Activated T-helper 17 cell treated with anti-CD3 and anti-CD28 coated beads, Interleukin-2, amount 50 U/mL, for 72 hours (primary cell): ENCODE measurements at regions not wholly inside any gene's neighbourhood (a gene's known extent, or its start where the extent isn't known, plus 50 kb on each side); places are given as distances from the start of the nearest gene placed in this dataset.

Experiments used
- ATAC-seq: fragments of 150-1000 bp; cut with Tn5 transposase; replicated peaks from 2 replicates; pipeline ENCODE4 v1.10.0; 2021; ENCODE audit warnings: mild to moderate bottlenecking, moderate library complexity
- H3K27ac Mint-ChIP-seq: one replicate; pipeline ENCODE4 v1.8.0; 2022; ENCODE audit warnings: mixed read lengths
- H3K27me3 Mint-ChIP-seq: one replicate; pipeline ENCODE4 v1.8.0; 2022; ENCODE audit warnings: mixed read lengths
- H3K36me3 Mint-ChIP-seq: one replicate; pipeline ENCODE4 v1.8.0; 2022; ENCODE audit warnings: low read depth, mild to moderate bottlenecking, mixed read lengths
- H3K4me1 Mint-ChIP-seq: one replicate; pipeline ENCODE4 v1.8.0; 2022; ENCODE audit warnings: mixed read lengths
- H3K4me3 Mint-ChIP-seq: one replicate; pipeline ENCODE4 v1.8.0; 2022; ENCODE audit warnings: mild to moderate bottlenecking, mixed read lengths
- H3K9me3 Mint-ChIP-seq: one replicate; pipeline ENCODE4 v1.8.0; 2022; ENCODE audit warnings: mixed read lengths

GRCh38 chr5:56620903-56621677, 194.3 kb upstream of the MAP3K1 start:
- Mint-ChIP-seq H3K4me1 (peaks cover 3% of the 10 kb centered on the region), H3K27me3 (no peaks in the 10 kb centered on the region), H3K4me3 (no peak overlapping the region), H3K27ac (no peak overlapping the region), H3K9me3 (no peaks in the 10 kb centered on the region), H3K36me3 (no peaks in the 10 kb centered on the region)
- ATAC-seq: no peak

DNA sequence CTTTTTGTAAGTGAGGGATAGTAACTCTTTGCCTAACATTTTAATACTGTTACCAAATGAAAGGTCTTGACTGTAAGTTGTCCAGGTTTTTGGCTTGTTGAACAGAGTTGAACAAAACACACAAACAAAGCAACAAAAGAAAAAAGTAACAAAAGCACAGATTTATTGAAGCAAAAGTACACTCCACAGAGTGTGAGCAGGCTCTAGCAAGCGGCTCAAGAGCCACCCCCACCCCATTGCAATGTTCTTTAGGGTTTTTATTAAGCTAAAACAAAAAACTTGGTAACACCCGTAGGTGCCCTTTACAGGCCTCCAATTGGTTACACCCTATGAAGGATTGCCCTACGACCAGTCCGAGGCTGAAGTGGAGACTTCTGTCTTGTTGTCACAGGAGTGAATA, 197.4 kb upstream of the MAP3K1 start:
- H3K27me3 Mint-ChIP-seq: no peaks in the 10 kb centered on the region
- no peaks in the 10 kb centered on the region for H3K9me3 Mint-ChIP-seq
- no peak for ATAC-seq
- H3K27ac Mint-ChIP-seq: no peak overlapping the region
- no peak overlapping the region for H3K4me3 Mint-ChIP-seq
- no peaks in the 10 kb centered on the region for H3K36me3 Mint-ChIP-seq
- peaks cover 29% of the 10 kb centered on the region for H3K4me1 Mint-ChIP-seq

GRCh38 chr5:56616454-56617160, 198.7 kb upstream of the MAP3K1 start:
- H3K4me1 Mint-ChIP-seq: peaks cover 39% of the 10 kb centered on the region
- H3K9me3 Mint-ChIP-seq: peaks cover 2% of the 10 kb centered on the region
- no peaks in the 10 kb centered on the region for H3K27me3 Mint-ChIP-seq
- H3K36me3 Mint-ChIP-seq: no peaks in the 10 kb centered on the region
- ATAC-seq: no peak
- H3K27ac Mint-ChIP-seq: peak overlapping the region; percentile 20
- H3K4me3 Mint-ChIP-seq: peak overlapping the region; percentile 43

DNA sequence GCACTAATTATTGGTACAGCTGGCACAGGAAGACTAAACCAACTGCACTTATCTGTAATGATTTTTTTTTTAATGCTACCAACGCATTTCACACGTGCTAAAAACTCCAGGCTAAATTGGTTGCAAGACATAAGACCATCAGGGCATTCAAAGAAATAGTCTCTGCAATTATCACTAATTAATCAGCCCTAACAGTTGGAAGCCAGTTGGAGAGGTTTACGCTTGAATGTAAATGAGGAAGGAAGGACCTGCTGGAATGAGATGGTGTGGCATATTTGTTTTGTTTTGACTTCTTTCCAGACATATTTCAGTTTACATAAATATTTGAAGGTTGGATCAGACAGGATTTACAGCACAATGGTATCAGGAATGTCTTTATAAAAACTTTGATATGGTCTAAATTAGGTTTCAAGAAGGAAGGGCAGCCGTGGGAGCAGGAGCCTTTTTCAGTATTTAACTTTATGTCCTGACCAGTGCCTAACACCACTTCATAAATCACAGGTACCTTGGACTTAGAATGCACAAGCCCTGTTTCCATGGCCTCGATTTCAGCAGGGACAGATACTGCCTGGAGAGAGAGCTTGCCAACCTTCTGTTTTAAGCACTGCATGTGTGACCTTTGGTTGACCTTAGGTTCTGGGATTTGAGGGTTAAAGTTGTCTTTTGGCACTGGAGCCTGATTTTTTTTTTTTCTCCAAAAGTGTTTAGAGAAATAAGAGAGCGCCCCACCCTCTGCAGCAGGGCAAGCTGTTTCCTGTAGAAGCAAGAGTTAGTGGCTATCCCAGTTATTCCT, 199.8 kb upstream of the MAP3K1 start:
- Mint-ChIP-seq H3K36me3 (no peaks in the 10 kb centered on the region), H3K27me3 (no peaks in the 10 kb centered on the region), H3K9me3 (peaks cover 5% of the 10 kb centered on the region), H3K4me1 (peaks cover 49% of the 10 kb centered on the region), H3K27ac (peak overlapping the region; percentile 20), H3K4me3 (peak overlapping the region; percentile 43)
- ATAC-seq: no peak

DNA sequence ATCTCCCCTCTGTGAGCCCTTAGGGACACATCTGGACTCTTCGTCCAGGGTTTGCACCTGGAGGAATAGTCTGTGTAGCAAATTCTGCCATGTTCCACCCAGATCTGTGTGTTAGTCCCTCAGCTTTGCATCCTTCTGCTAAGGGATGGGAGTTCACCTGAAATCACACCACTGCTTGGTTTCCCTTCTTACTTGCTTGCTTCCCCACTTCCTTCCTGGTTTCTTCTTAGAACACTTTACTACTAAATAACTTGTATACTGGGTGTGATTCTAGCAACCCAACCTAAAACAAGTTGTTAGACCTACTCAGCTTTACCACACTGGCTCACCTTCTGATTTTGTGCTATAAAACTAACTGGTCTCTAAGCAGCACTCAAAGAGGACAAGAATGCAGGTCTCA, 202.6 kb upstream of the MAP3K1 start:
- H3K9me3 Mint-ChIP-seq: peaks cover 5% of the 10 kb centered on the region
- peaks cover 62% of the 10 kb centered on the region for H3K4me1 Mint-ChIP-seq
- H3K4me3 Mint-ChIP-seq: peak overlapping the region; percentile 59
- no peaks in the 10 kb centered on the region for H3K36me3 Mint-ChIP-seq
- H3K27ac Mint-ChIP-seq: peak overlapping the region; percentile 29
- peak; percentile 31 for ATAC-seq
- H3K27me3 Mint-ChIP-seq: no peaks in the 10 kb centered on the region

DNA sequence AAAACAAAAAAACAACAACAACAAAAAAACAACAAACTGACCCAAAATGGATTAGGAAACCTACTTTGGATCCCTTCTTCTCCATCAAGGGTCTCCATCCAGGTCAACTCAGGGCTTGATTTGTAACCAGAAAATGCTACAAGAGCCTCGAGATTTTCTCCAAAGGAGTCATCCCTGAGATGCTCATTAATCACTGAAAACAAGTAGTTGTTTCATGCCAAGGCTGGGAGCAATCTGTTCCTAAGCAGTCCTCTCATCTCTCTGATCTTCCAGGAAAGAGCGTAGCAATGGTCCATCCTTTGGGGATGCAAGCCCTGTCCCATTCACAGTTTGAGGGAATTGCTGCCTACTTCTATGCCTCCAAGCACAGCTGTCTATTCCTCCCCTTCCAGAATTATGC, 203.0 kb upstream of the MAP3K1 start:
- Mint-ChIP-seq H3K4me1 (peaks cover 66% of the 10 kb centered on the region), H3K36me3 (no peaks in the 10 kb centered on the region), H3K27ac (peak overlapping the region; percentile 29), H3K4me3 (peak overlapping the region; percentile 59), H3K9me3 (peaks cover 5% of the 10 kb centered on the region), H3K27me3 (no peaks in the 10 kb centered on the region)
- no peak for ATAC-seq

- Mint-ChIP-seq H3K27me3 (no peaks in the 10 kb centered on the region), H3K4me3 (peak overlapping the region; percentile 57), H3K36me3 (no peaks in the 10 kb centered on the region), H3K27ac (peak overlapping the region; percentile 63), H3K9me3 (peaks cover 5% of the 10 kb centered on the region), H3K4me1 (peaks cover 54% of the 10 kb centered on the region)
- ATAC-seq: peak; percentile 98
Observed at GRCh38 chr5:56610093-56610698, 205.2 kb upstream of the MAP3K1 start.

DNA sequence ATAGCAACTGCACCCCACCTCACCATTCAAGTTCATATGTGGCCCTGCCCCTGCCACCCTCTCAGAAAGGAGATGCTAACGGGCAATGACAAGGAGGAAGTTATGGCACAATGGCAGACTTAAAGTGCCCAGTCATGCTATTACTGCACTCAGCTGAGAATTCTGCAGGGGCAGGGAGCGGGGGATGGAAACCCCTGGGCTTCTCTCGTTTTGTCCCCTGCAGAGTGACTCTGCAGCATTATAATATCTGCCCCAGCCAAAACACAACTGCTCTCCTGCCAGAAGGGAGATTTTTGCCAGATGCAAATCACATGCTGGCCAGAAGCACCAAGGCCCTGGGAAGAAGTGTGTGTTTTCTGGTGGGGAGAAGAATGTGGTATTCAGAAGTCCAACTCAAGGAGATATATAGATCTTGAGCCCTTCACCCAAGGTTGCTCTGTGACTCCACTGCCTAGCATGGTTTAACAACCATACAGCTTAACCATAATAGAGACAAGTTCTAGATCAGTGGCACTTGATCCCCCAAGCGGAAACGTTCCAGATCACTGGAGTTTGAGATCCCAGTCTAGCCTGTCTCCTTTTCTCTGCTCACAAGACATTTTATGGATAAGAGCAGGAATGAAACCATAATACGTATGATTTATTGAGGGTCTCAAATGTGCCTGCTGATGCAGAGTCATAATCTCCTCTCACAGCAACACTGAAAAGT, 207.0 kb upstream of the MAP3K1 start:
- H3K9me3 Mint-ChIP-seq: peaks cover 5% of the 10 kb centered on the region
- no peak overlapping the region for H3K4me3 Mint-ChIP-seq
- no peak for ATAC-seq
- H3K4me1 Mint-ChIP-seq: peaks cover 42% of the 10 kb centered on the region
- no peak overlapping the region for H3K27ac Mint-ChIP-seq
- H3K36me3 Mint-ChIP-seq: no peaks in the 10 kb centered on the region
- no peaks in the 10 kb centered on the region for H3K27me3 Mint-ChIP-seq

DNA sequence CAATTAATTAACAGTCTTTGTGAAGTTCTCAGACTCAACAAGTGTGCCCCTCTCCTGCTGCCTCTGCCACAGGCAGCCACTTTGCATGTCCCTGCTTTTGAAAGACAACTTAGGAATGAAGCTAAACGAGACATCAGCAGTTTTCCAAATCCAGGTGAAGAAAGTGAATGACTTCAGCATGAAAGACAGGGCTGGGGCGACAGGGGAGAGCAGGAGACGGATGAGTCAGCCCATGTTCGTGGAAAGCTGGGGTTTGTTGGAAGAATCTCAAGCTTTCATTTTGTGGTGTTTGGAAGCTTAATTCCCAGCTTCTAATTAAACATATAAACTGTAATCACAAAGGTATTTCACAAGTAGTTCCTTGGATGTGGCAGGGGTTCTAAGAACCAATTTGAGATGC, 207.8 kb upstream of the MAP3K1 start:
- no peak for ATAC-seq
- Mint-ChIP-seq H3K4me1 (peaks cover 40% of the 10 kb centered on the region), H3K4me3 (no peak overlapping the region), H3K27ac (peak overlapping the region; percentile 12), H3K27me3 (no peaks in the 10 kb centered on the region), H3K36me3 (no peaks in the 10 kb centered on the region), H3K9me3 (peaks cover 5% of the 10 kb centered on the region)

- Mint-ChIP-seq H3K27me3 (no peaks in the 10 kb centered on the region), H3K4me1 (peaks cover 43% of the 10 kb centered on the region), H3K4me3 (no peak overlapping the region), H3K36me3 (no peaks in the 10 kb centered on the region), H3K9me3 (peaks cover 5% of the 10 kb centered on the region), H3K27ac (no peak overlapping the region)
- ATAC-seq: no peak
Observed at GRCh38 chr5:56607074-56607473, 208.3 kb upstream of the MAP3K1 start.

GRCh38 chr5:56606192-56606591, 209.2 kb upstream of the MAP3K1 start:
- no peaks in the 10 kb centered on the region for H3K27me3 Mint-ChIP-seq
- no peak overlapping the region for H3K27ac Mint-ChIP-seq
- H3K9me3 Mint-ChIP-seq: no peaks in the 10 kb centered on the region
- H3K4me1 Mint-ChIP-seq: peaks cover 41% of the 10 kb centered on the region
- H3K4me3 Mint-ChIP-seq: no peak overlapping the region
- no peaks in the 10 kb centered on the region for H3K36me3 Mint-ChIP-seq
- no peak for ATAC-seq

GRCh38 chr5:56605231-56605630, 210.1 kb upstream of the MAP3K1 start:
- no peak for ATAC-seq
- no peaks in the 10 kb centered on the region for H3K27me3 Mint-ChIP-seq

DNA sequence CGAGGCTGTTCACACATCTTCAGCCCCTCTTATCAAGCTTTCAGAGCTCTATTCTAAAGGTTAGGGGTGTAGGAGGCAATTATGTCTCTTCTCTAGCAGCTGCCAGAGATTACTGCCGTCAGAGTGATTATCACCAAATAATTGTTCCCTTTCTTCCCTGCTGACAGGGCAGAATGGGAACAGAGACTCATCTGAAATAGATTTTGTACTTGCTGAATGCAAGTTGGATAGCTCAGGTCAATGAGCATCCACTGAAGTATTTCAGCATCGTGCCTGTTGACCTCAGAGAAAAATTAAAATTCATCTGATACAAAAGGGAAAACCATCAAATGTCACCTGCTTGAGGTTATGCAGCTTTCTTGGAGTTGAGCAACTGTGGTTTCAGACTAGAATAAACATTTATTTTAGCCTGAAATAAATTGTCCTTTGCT, 213.7 kb upstream of the MAP3K1 start:
- Mint-ChIP-seq H3K4me3 (no peak overlapping the region), H3K27ac (no peak overlapping the region), H3K36me3 (no peaks in the 10 kb centered on the region), H3K4me1 (peaks cover 28% of the 10 kb centered on the region), H3K9me3 (no peaks in the 10 kb centered on the region), H3K27me3 (no peaks in the 10 kb centered on the region)
- no peak for ATAC-seq

More at GRCh38 chr5:56605231-56605630, 210.1 kb upstream of the MAP3K1 start:
- H3K9me3 Mint-ChIP-seq: no peaks in the 10 kb centered on the region
- no peak overlapping the region for H3K27ac Mint-ChIP-seq
- H3K4me1 Mint-ChIP-seq: peaks cover 35% of the 10 kb centered on the region
- no peaks in the 10 kb centered on the region for H3K36me3 Mint-ChIP-seq
- no peak overlapping the region for H3K4me3 Mint-ChIP-seq

DNA sequence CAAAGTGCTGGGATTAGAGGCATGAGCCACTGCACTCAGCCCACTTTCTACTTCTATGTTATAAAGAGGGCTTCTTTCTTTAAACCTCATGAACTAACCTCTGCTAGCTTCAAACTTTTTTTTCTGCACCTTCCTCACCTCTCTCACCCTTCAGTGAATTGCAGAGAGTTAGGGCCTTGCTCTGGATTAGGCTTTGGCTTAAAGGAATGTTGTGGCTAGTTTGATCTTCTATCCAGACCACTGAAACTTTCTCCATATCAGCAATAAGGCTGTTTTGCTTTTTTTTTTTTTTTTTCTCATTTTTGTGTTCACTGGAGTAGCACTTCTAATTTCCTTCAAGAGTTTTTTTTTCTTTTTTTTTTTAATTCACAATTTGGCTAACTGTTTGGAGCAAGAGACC, 216.4 kb upstream of the MAP3K1 start:
- no peaks in the 10 kb centered on the region for H3K36me3 Mint-ChIP-seq
- H3K27ac Mint-ChIP-seq: peak overlapping the region; percentile 40
- H3K4me1 Mint-ChIP-seq: peaks cover 34% of the 10 kb centered on the region
- H3K4me3 Mint-ChIP-seq: no peak overlapping the region
- no peak for ATAC-seq
- H3K9me3 Mint-ChIP-seq: no peaks in the 10 kb centered on the region
- no peaks in the 10 kb centered on the region for H3K27me3 Mint-ChIP-seq
